ENCODE measurements at regions not wholly inside any gene's neighbourhood (a gene's known extent, or its start where the extent isn't known, plus 50 kb on each side); places are given as distances from the start of the nearest gene placed in this dataset.

GRCh38 chr13:112194579-112194978 is 127.6 kb downstream of the SOX1 start:
- no peaks in the 10 kb centered on the region for H3K9me1 ChIP-seq (replicated peaks; ENCODE audit: control insufficient read depth, extremely low read depth, insufficient read depth, low read length)
- no peak for FAIRE-seq
- BruUV-seq (replicated peaks) = no TSS peak

GRCh38 chr13:112198396-112199010 is 131.6 kb downstream of the SOX1 start:
- Histone ChIP-seq H3K9me3 (replicated peaks; ENCODE audit: control insufficient read depth, insufficient read depth, low read length) (peaks cover 2% of the 10 kb centered on the region), H3K4me1 (ENCODE audit: control insufficient read depth, extremely low read depth, insufficient read depth, low read length) (no peaks in the 10 kb centered on the region), H3K9me1 (replicated peaks; ENCODE audit: control insufficient read depth, extremely low read depth, insufficient read depth, low read length) (no peaks in the 10 kb centered on the region), H4K20me1 (replicated peaks; ENCODE audit: control insufficient read depth, extremely low read depth, insufficient read depth, low read length) (no peaks in the 10 kb centered on the region), H3K4me2 (ENCODE audit: insufficient read depth, low read length) (no peak overlapping the region), H3K36me3 (ENCODE audit: control insufficient read depth in 2 of 2, extremely low read depth in 1 of 2, insufficient read depth in 2 of 2, low read length in 2 of 2) (no peaks in the 10 kb centered on the region), H3K27ac (ENCODE audit: insufficient read depth, low read depth, low read length) (no peak overlapping the region), H3K27me3 (ENCODE audit: control insufficient read depth in 2 of 2, insufficient read depth in 2 of 2, low read length in 2 of 2) (no peaks in the 10 kb centered on the region), H3K4me3 (replicated peaks in 1 of 3; ENCODE audit: insufficient read depth in 1 of 3, low read depth in 1 of 3, low read length in 3 of 3) (no peak overlapping the region), H3K79me2 (ENCODE audit: control insufficient read depth, insufficient read depth, low read length) (no peaks in the 10 kb centered on the region), H3K9ac (replicated peaks; ENCODE audit: extremely low read depth, insufficient read depth, low read length) (no peak overlapping the region), H2AFZ (ENCODE audit: low read depth, low read length) (no peak overlapping the region)
- CTCF ChIA-PET = no interaction called here
- no peak for DNase-seq (ENCODE audit: low read depth, low spot score)
- no peak for TF ChIP-seq JUN (IDR thresholded peaks at IDR 0.05; ENCODE audit: borderline replicate concordance, insufficient read depth, insufficient read length, low read depth)
- no peak for TF ChIP-seq EZH2 (IDR thresholded peaks at IDR 0.05; ENCODE audit: borderline replicate concordance, low read depth, low read length, severe bottlenecking)
- TF ChIP-seq FOS (IDR thresholded peaks at IDR 0.05; ENCODE audit: borderline replicate concordance, insufficient read depth, low read length) = no peak
- no peak for TF ChIP-seq POLR2A (IDR thresholded peaks at IDR 0.05; ENCODE audit: low read depth, low read length)
- no peak for TF ChIP-seq POLR2AphosphoS5 (IDR thresholded peaks at IDR 0.05; ENCODE audit: insufficient read depth, low read depth, low read length)
- no peak for TF ChIP-seq CTCF (IDR thresholded peaks at IDR 0.05; ENCODE audit: extremely low read depth in 1 of 2, insufficient read depth in 1 of 2, low read depth in 1 of 2, low read length in 2 of 2)
- TF ChIP-seq GATA2 (IDR thresholded peaks at IDR 0.05; ENCODE audit: insufficient read depth, insufficient read length, low read depth, low read length) = no peak
- TF ChIP-seq, protein P1, sequence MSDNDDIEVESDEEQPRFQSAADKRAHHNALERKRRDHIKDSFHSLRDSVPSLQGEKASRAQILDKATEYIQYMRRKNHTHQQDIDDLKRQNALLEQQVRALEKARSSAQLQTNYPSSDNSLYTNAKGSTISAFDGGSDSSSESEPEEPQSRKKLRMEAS (IDR thresholded peaks at IDR 0.05; ENCODE audit: insufficient read depth, insufficient read length) = no peak
- no peak for TF ChIP-seq MYC (IDR thresholded peaks at IDR 0.05; ENCODE audit: low read depth, low read length)
- intact Hi-C loops (cut with micrococcal nuclease) = no loop called here
- dilution Hi-C loops (cut with MboI; ENCODE audit: extremely low pct_ligation_motif_present, low sequenced_read_pairs) = no loop called here
- POLR2A ChIA-PET = no interaction called here
- no TSS peak for BruUV-seq (replicated peaks)
- FAIRE-seq = no peak

More at GRCh38 chr13:112194579-112194978, 127.6 kb downstream of the SOX1 start:
- TF ChIP-seq POLR2A (IDR thresholded peaks at IDR 0.05; ENCODE audit: low read depth, low read length) = no peak
- no peak overlapping the region for H3K4me3 ChIP-seq (replicated peaks in 1 of 3; ENCODE audit: insufficient read depth in 1 of 3, low read depth in 1 of 3, low read length in 3 of 3)
- no peaks in the 10 kb centered on the region for H3K79me2 ChIP-seq (ENCODE audit: control insufficient read depth, insufficient read depth, low read length)
- intact Hi-C loops (cut with micrococcal nuclease) = no loop called here
- dilution Hi-C loops (cut with MboI; ENCODE audit: extremely low pct_ligation_motif_present, low sequenced_read_pairs) = no loop called here
- H3K4me1 ChIP-seq (ENCODE audit: control insufficient read depth, extremely low read depth, insufficient read depth, low read length) = no peaks in the 10 kb centered on the region
- no peak overlapping the region for H2AFZ ChIP-seq (ENCODE audit: low read depth, low read length)
- H3K27ac ChIP-seq (ENCODE audit: insufficient read depth, low read depth, low read length) = no peak overlapping the region
- H3K27me3 ChIP-seq (ENCODE audit: control insufficient read depth in 2 of 2, insufficient read depth in 2 of 2, low read length in 2 of 2) = no peaks in the 10 kb centered on the region
- H4K20me1 ChIP-seq (replicated peaks; ENCODE audit: control insufficient read depth, extremely low read depth, insufficient read depth, low read length) = no peaks in the 10 kb centered on the region
- H3K9me3 ChIP-seq (replicated peaks; ENCODE audit: control insufficient read depth, insufficient read depth, low read length) = peaks cover 1% of the 10 kb centered on the region
- POLR2A ChIA-PET = no interaction called here
- H3K9ac ChIP-seq (replicated peaks; ENCODE audit: extremely low read depth, insufficient read depth, low read length) = no peak overlapping the region
- H3K36me3 ChIP-seq (ENCODE audit: control insufficient read depth in 2 of 2, extremely low read depth in 1 of 2, insufficient read depth in 2 of 2, low read length in 2 of 2) = no peaks in the 10 kb centered on the region
- DNase-seq (ENCODE audit: low read depth, low spot score) = no peak
- CTCF ChIA-PET = no interaction called here
- H3K4me2 ChIP-seq (ENCODE audit: insufficient read depth, low read length) = no peak overlapping the region
